ENCODE measurements at regions not wholly inside any gene's neighbourhood (a gene's known extent, or its start where the extent isn't known, plus 50 kb on each side); places are given as distances from the start of the nearest gene placed in this dataset.

GRCh38 chr1:189405419-189405818, 1072.2 kb downstream of the BRINP3 start:
- no peaks in the 10 kb centered on the region for H3K27me3 ChIP-seq (ENCODE audit: insufficient read depth, low read length)
- H3K9me3 ChIP-seq (ENCODE audit: low read depth, low read length) = no peaks in the 10 kb centered on the region
- H3K4me3 ChIP-seq (ENCODE audit: insufficient read depth, low read length) = no peak overlapping the region
- H3K79me2 ChIP-seq (ENCODE audit: insufficient read depth, low read length) = no peaks in the 10 kb centered on the region
- H3K4me2 ChIP-seq (ENCODE audit: insufficient read depth, low read length) = no peak overlapping the region
- TF ChIP-seq CTCF (IDR thresholded peaks at IDR 0.05; ENCODE audit: extremely low read depth, low read depth, low read length) = no peak
- no peak overlapping the region for H3K27ac ChIP-seq (ENCODE audit: low read depth, low read length)
- no peaks in the 10 kb centered on the region for H4K20me1 ChIP-seq (ENCODE audit: insufficient read depth, low read length)
- H3K36me3 ChIP-seq (ENCODE audit: insufficient read depth, low read length) = no peaks in the 10 kb centered on the region
- H2AFZ ChIP-seq (ENCODE audit: low read length) = no peak overlapping the region
- no peaks in the 10 kb centered on the region for H3K4me1 ChIP-seq (ENCODE audit: insufficient read depth, low read length)
- no peak for DNase-seq (ENCODE audit: insufficient read length, low spot score, missing footprints)

GRCh38 chr1:189409774-189410173, 1067.9 kb downstream of the BRINP3 start:
- Histone ChIP-seq H4K20me1 (ENCODE audit: insufficient read depth, low read length) (no peaks in the 10 kb centered on the region), H3K27me3 (ENCODE audit: insufficient read depth, low read length) (no peaks in the 10 kb centered on the region), H3K79me2 (ENCODE audit: insufficient read depth, low read length) (no peaks in the 10 kb centered on the region), H3K4me2 (ENCODE audit: insufficient read depth, low read length) (no peak overlapping the region), H2AFZ (ENCODE audit: low read length) (no peak overlapping the region), H3K4me3 (ENCODE audit: insufficient read depth, low read length) (no peak overlapping the region), H3K9me3 (ENCODE audit: low read depth, low read length) (no peaks in the 10 kb centered on the region), H3K36me3 (ENCODE audit: insufficient read depth, low read length) (no peaks in the 10 kb centered on the region), H3K4me1 (ENCODE audit: insufficient read depth, low read length) (no peaks in the 10 kb centered on the region), H3K27ac (ENCODE audit: low read depth, low read length) (no peak overlapping the region)
- DNase-seq (ENCODE audit: insufficient read length, low spot score, missing footprints) = no peak
- TF ChIP-seq CTCF (IDR thresholded peaks at IDR 0.05; ENCODE audit: extremely low read depth, low read depth, low read length) = no peak

GRCh38 chr1:189424746-189425331, 1052.8 kb downstream of the BRINP3 start:
- Histone ChIP-seq H3K9me3 (ENCODE audit: low read depth, low read length) (no peaks in the 10 kb centered on the region), H3K4me2 (ENCODE audit: insufficient read depth, low read length) (no peak overlapping the region), H2AFZ (ENCODE audit: low read length) (no peak overlapping the region), H3K27ac (ENCODE audit: low read depth, low read length) (no peak overlapping the region), H4K20me1 (ENCODE audit: insufficient read depth, low read length) (no peaks in the 10 kb centered on the region), H3K4me1 (ENCODE audit: insufficient read depth, low read length) (no peaks in the 10 kb centered on the region), H3K36me3 (ENCODE audit: insufficient read depth, low read length) (no peaks in the 10 kb centered on the region), H3K4me3 (ENCODE audit: insufficient read depth, low read length) (no peak overlapping the region), H3K27me3 (ENCODE audit: insufficient read depth, low read length) (no peaks in the 10 kb centered on the region), H3K79me2 (ENCODE audit: insufficient read depth, low read length) (no peaks in the 10 kb centered on the region)
- no peak for TF ChIP-seq CTCF (IDR thresholded peaks at IDR 0.05; ENCODE audit: extremely low read depth, low read depth, low read length)
- DNase-seq (ENCODE audit: insufficient read length, low spot score, missing footprints) = no peak

GRCh38 chr1:189429610-189430009, 1048.1 kb downstream of the BRINP3 start:
- Histone ChIP-seq H3K27me3 (ENCODE audit: insufficient read depth, low read length) (no peaks in the 10 kb centered on the region), H3K36me3 (ENCODE audit: insufficient read depth, low read length) (no peaks in the 10 kb centered on the region), H4K20me1 (ENCODE audit: insufficient read depth, low read length) (no peaks in the 10 kb centered on the region), H3K4me3 (ENCODE audit: insufficient read depth, low read length) (no peak overlapping the region), H3K9me3 (ENCODE audit: low read depth, low read length) (no peaks in the 10 kb centered on the region), H3K27ac (ENCODE audit: low read depth, low read length) (no peak overlapping the region), H3K4me2 (ENCODE audit: insufficient read depth, low read length) (no peak overlapping the region), H3K79me2 (ENCODE audit: insufficient read depth, low read length) (no peaks in the 10 kb centered on the region), H2AFZ (ENCODE audit: low read length) (no peak overlapping the region), H3K4me1 (ENCODE audit: insufficient read depth, low read length) (no peaks in the 10 kb centered on the region)
- peak; percentile 18 for TF ChIP-seq CTCF (IDR thresholded peaks at IDR 0.05; ENCODE audit: extremely low read depth, low read depth, low read length)
- peak; percentile 34 for DNase-seq (ENCODE audit: insufficient read length, low spot score, missing footprints)
